ENCODE measurements at regions not wholly inside any gene's neighbourhood (a gene's known extent, or its start where the extent isn't known, plus 50 kb on each side); places are given as distances from the start of the nearest gene placed in this dataset.

GRCh38 chr16:47806309-47806847 lies 345.2 kb downstream of the PHKB start:
- TF ChIP-seq CTCF (conservative IDR thresholded peaks at IDR 0.05; ENCODE audit: low read length) = no peak
- no peak for TF ChIP-seq EZH2phosphoT487 (IDR thresholded peaks at IDR 0.05; ENCODE audit: borderline replicate concordance, low read depth, low read length)

Data from OCI-LY7 (cell line).